ENCODE measurements at regions not wholly inside any gene's neighbourhood (a gene's known extent, or its start where the extent isn't known, plus 50 kb on each side); places are given as distances from the start of the nearest gene placed in this dataset.
"Not testable (repeated sequence)": the region's sequence is repeated elsewhere in the genome, so short reads cannot be mapped to it uniquely, and the experiment has no call there.

DNA sequence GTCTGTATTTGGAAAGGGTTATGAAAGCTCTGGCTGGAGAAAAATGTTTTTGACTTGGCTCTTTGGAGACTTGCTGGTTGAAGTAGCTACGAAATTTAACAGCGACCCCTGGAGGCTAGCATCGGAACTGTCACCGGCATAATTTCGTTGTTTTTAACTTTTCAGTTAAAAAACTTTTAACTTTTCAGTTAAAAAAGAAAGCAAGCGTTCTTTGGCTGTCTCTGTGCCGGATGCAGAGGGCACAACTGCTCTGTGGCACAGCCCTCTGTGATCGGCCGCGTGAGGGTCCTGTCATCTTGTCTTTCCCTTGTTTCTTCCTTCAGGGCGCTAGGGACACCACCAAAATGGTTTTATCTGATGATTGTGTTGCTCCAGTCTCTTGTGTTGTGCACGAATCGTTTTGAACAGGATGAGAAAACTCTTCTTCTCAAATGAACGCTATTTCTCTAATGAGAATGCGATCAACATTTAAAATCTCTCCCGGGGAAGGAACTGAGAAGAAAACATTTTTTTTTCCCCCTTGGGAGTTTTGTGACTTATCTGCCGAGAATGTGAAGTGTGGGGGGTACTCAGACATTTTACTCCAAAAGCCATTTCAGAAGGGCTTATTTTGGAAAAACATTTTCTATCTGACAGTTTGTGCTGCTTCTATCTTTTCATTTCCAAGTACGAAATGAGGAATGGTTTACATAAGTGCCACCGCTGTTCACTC is 57.1 kb downstream of the ADCYAP1 start:
- peak; percentile 30 for DNase-seq (ENCODE audit: low spot score)

DNA sequence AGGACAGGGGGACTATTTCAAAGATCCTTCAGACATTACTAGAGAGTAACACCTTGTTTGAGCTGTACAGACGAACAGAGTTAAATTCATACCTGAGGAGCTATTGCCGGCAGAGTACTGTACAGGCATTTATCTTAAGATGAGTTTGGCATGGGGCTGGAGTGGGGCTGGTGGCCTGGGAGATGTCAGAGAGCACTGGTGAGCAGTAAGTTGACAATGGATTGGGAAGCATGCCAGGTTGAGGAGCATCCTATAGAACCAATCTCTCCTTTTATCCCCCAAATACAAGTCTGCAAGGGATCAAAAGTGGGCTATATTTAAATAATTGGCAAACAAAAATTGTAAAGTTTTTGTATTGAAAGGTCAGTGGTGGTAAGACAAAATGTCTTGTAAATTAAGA is 58.6 kb downstream of the ADCYAP1 start:
- no peak for DNase-seq (ENCODE audit: low spot score)

DNA sequence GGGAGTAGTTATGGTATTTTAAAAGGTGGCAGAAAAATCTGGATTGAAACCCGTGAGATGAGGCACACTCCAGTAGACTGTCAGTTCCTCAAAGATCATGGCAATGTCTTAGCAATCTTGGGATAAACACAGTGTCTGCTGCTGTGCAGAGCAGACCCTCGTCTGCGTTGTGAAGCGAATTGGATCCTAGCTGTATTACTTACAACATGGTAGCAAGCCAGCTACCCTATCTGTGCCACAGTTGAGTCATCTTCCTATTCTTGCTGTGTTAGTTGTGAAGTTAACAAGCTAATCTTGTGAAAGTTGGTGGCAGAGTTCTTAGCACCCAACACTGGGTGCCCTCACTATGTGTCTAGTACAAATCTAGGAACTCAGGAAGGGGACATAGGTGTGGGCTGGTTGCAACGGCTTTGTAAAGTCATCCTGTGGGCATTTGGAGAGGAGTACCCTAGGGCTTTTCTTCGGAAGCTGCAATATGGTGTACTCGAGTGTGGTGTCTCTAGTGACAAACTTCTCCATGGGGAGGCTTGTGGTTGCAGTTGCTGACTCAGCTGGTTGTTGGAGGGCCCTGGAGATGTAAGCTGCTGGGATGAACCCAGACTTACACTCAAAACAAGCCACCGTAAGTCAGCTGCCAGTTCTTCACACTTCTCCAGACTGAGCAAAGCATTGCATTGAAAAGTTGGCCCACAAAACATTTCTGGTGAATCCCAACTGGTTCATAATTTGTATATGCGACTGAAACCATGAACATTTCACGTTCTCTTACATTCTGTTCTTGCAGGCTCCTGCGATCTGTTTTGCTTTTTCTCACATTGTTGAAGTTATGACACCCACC is 61.5 kb downstream of the ADCYAP1 start:
- DNase-seq (ENCODE audit: low spot score), result no peak

DNA sequence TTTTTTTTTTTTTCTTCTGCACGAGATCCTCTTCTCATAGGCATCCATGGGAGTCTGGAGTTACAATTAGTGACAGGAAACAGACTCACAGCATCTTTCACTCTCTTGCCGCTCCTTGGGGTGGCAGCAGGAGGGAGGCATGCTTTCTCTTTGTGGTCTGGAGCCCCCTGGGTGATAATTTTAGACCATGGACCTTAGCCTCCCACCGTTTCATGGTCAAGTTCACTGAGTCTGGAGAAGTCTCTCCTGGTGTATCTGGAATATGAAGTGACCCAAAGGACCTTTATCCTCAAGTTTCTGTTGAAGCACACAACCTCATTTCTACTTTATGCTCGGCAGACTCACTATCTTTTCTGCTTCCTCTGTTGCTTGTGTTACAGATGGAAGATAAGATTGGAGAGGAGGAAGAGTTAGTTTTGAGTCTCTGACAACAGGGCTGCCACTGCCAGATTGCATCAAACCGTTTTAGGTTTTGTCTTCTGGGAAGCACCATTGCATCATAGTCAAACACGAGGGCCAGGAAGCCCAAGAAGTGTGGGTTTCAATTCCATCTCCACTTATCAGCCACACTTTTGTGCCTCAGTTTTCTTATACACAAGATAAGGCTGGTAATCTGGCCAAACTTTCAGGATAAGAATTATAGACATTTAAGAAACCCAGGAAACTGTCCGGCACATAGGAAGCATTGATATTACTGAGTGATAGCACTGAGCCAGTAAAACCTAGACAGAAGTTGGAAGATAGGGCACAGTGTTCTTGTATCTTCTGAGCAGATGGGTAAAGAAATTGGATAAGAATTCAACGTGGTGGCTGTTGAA is 62.3 kb downstream of the ADCYAP1 start:
- no peak for DNase-seq (ENCODE audit: low spot score)

DNA sequence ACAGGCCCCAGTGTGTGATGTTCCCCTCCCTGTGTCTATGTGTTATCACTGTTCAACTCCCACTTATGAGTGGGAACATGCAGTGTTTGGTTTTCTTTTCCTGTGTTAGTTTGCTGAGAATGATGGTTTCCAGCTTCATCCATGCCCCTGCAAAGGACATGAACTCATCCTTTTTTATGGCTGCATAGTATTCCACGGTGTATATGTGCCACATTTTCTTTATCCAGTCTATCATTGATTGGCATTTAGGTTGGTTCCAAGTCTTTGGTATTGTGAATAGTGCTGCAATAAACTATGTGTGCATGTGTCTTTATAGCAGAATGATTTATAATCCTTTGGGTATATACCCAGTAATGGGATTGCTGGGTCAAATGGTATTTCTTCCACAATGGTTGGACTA is 64.2 kb downstream of the ADCYAP1 start:
- DNase-seq (ENCODE audit: low spot score), result not testable (repeated sequence)

DNA sequence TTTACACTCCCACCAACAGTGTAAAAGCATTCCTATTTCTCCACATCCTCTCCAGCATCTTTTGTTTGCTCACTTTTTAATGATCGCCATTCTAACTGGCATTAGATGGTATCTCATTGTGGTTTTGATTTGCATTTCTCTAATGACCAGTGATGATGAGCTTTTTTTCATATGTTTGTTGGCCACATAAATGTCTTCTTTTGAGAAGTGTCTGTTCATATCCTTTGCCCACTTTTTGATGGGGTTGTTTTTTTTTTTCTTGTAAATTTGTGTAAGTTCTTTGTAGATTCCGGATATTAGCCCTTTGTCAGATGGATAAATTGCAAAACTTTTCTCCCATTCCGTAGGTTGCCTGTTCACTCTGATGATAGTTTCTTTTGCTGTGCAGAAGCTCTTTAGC is 64.6 kb downstream of the ADCYAP1 start:
- DNase-seq (ENCODE audit: low spot score), result not testable (repeated sequence)

DNA sequence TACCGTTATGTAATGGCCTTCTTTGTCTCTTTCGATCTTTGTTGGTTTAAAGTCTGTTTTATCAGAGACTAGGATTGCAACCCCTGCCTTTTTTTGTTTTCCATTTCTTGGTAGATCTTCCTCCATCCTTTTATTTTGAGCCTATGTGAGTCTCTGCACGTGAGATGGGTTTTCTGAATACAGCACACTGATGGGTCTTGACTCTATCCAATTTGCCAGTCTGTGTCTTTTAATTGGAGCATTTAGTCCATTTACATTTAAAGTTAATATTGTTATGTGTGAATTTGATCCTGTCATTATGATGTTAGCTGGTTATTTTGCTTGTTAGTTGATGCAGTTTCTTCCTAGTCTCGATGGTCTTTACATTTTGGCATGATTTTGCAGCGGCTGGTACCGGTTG is 69.9 kb downstream of the ADCYAP1 start:
- DNase-seq (ENCODE audit: low spot score), result not testable (repeated sequence)

DNA sequence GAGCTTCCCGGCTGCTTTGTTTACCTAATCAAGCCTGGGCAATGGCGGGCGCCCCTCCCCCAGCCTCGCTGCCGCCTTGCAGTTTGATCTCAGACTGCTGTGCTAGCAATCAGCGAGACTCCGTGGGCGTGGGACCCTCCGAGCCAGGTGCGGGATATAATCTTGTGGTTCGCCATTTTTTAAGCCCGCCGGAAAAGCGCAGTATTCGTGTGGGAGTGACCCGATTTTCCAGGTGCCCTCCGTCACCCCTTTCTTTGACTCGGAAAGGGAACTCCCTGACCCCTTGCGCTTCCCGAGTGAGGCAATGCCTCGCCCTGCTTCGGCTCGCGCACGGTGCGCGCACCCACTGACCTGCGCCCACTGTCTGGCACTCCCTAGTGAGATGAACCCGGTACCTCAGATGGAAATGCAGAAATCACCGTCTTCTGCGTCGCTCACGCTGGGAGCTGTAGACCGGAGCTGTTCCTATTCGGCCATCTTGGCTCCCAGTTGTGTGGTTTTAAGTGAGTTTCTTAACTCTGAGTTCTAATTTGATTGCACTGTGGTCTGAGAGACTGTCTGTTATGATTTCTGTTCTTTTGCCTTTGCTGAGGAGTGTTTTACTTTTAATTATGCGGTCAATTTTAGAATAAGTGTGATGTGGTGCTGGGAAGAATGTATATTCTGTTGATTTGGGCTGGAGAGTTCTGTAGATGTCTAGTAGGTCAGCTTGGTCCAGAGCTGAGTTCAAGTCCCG is 71.9 kb downstream of the ADCYAP1 start:
- DNase-seq (ENCODE audit: low spot score), result not testable (repeated sequence)

DNA sequence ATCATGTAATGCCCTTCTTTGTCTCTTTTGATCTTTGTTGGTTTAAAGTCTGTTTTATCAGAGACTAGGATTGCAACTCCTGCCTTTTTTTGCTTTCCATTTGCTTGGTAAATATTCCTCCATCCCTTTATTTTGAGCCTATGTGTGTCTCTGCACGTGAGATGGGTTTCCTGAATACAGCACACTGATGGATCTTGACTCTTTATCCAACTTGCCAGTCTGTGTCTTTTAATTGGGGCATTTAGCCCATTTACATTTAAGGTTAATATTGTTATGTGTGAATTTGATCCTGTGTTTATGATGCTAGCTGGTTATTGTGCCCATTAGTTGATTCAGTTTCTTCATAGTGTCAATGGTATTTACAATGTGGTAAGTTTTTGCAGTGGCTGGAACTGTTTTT is 72.7 kb downstream of the ADCYAP1 start:
- not testable (repeated sequence) for DNase-seq (ENCODE audit: low spot score)

DNA sequence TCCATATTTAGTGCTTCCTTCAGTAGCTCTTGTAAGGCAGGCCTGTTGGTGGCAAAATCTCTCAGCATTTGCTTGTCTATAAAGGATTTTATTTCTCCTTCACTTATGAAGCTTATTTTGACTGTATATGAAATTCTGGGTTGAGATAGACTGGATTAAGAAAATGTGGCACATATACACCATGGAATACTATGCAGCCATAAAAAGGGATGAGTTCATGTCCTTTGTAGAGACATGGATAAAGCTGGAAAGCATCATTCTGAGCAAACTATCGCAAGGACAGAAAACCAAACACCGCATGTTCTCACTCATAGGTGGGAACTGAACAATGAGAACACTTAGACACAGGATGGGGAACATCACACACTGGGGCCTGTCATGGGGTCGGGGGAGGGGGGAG is 73.1 kb downstream of the ADCYAP1 start:
- DNase-seq (ENCODE audit: low spot score), result not testable (repeated sequence)

DNA sequence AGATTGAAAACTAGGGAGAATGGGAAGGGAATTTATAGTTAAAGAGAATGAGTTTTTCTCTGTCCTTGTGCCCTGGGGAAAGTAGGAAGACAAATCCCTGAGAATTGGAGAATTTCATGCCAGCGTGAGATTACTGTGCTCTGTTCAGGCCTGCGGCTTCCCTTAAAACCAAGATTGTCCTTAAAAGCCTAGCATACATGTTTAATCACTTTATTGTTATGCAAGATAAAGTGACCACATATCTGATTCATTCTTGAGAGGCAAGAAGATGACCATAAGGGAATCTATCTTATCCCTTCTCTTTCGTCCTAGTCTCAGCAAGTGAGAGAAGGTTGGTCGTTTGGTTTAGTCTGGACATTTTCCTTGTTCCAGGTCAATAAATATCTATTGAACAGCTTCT is 75.9 kb downstream of the ADCYAP1 start:
- no peak for DNase-seq (ENCODE audit: low spot score)

DNA sequence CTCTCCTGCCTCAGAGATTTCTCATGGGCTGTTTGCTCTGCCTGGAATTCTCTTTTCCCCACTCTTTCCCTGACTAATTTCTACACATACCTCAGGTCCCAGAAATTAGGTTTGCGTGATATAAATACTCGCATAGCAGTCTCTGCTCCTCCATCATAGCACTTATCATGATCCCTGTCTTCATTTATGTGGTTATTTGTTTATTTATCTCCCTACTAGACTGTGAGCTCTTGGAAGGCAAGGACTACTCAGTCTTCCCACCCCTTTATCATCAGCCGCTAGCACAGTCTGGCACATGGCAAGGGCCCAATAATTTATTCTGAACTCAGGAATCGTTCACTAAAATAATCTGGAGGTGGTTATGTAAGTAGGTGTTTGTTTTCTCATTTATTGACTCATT is 79.3 kb downstream of the ADCYAP1 start:
- DNase-seq (ENCODE audit: low spot score), result no peak

DNA sequence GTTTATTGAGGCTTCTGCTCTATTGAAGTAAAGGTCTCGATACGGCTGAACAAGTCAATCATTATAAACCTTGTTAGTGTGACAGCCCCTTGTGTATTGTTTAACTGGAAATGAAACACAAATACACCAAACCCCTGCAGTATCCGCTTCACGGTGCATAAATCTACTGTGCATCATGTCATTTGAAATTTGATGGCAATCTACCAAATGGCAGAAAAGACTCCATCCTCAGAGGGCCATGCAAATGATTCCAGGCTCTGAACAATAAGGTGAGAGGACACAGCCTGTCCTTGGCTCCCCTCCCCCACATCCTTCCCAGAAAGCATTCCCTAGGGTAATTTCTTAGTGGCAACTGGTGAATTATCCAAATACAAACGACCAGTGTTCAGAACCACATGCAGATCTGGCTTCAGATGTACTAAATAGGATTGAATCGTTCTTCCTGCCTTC is 80.6 kb downstream of the ADCYAP1 start:
- no peak for DNase-seq (ENCODE audit: low spot score)

DNA sequence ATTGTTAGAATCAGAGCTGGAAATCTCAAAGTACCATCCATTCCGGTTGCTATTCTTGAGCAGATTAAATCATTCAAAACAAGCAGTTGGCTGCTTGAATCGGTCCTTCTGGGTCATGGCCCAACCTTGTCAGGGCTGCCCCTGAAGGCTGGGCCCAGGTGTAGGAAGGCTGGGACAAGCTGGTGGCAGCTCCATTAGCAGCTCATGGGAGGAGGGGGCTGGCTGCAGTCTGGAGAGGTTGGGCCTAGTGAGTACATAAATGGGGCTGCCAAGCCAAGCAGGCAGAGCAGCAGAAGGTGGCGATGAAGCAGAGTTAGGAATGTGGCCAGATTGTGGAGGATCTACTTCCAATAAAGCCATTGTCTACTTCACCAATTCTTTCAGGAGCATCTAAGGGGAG is 81.4 kb downstream of the ADCYAP1 start:
- no peak for DNase-seq (ENCODE audit: low spot score)

DNA sequence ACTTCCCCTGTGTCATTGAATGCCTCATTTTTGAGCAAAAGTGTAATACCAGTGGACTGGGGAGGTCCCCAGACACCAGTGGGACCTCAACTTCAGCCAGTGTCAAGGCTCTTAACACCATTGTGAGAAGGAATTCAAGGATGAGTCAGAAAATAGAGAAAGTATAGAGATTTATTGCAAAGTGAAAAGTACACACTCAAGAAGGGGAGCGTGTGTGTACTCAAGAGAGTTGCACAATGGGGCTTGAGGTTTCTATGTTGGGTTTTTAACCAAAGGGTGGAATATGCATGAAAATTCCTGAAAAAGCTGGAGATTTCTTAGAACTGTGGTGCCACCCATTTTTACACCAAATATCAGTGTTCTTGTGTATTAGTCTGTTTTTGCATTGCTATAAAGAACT is 81.9 kb downstream of the ADCYAP1 start:
- no peak for DNase-seq (ENCODE audit: low spot score)

DNA sequence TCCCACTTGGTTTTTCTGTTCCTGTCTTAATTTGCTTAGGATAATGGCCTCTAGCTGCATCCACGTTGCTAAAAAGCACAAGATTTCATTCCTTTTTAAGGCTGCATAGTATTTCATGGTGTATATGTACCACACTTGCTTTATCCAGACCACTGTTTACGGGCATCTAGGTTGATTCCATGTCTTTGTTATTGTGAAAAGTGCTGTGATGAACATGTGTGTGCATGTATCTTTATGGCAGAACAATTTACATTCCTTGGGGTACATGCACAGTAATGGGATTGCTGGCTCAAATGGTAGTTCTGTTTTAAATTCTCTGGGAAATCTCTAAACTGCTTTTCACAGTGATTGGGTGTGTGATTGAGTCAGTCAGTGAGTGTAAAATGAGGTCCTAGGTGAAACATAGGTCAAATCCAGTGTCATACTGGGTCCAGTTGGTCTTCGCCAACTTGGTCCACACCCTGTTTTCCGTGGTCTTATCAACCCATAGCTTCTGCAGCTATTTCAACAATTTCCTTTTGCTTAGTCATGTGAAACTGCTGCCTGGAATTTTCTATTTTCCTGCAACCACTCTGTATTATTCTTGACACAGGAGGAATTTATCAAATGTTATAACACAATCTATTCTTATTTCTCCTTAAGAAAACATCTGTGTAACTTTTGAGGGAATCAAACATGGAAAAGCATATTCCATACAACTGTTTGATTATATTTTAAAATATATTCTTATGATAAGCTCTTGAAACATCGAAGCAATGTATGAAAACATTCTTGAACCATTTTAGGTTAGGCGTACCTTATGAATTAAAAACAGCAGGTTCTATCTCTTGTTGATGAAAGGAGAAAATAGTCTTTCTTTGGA is 82.9 kb downstream of the ADCYAP1 start:
- DNase-seq (ENCODE audit: low spot score), result no peak

DNA sequence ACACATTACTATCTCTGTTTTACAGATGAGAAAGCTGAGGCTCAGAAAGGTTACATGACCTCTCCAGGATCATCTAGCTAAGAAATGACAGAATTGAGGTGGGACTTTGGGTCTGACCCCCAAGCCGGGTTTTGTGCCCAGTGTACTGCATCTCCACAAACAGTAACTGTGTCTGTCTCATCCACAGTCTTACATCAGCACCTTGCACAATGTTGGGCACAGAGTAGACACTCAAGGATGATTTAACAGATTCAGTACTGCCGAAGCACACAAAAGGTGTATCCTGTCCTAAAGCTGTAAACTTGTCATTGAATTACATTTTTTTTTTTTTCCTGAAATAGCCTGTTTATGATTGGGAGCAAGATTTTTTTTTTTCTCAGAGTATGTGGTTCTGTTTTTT is 84.8 kb downstream of the ADCYAP1 start:
- no peak for DNase-seq (ENCODE audit: low spot score)

DNA sequence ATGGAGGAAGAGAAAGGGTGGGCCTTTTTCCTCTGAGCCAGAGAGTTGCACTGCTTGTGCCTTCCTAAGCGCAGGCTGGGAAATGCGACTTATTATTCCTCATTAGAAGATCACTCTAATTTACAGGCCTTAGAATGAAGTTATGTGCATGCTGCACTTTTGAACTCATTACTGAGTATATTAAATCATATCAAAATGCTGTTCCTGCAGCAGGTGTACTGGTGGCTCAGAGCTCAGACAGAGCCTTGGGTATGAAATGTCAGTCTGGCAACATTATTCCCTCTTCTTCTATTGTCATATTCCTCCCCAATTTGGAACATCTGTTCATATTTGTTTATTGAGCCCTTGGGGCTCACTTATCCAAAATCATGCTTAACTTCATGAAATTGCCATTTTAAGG is 85.5 kb downstream of the ADCYAP1 start:
- no peak for DNase-seq (ENCODE audit: low spot score)

DNA sequence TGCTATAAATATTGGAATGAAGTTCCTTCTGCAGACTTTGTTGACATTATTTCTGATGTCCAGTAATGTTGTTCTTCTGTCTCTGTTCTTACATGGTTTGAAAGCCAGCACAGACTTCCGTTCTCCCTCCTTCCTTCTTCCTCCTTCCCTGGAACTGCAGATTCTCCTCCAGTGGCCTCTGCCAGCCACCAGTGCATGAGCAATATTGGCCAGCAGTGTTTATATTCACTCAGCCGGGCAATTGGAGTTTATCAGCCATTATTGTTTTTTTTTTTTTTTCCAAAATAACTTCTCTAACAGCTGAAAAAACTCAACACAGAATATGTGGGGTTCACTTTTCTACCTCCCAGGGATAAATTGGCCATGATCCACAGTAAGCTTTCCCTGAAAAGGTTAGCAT is 86.8 kb downstream of the ADCYAP1 start:
- DNase-seq (ENCODE audit: low spot score), result no peak

DNA sequence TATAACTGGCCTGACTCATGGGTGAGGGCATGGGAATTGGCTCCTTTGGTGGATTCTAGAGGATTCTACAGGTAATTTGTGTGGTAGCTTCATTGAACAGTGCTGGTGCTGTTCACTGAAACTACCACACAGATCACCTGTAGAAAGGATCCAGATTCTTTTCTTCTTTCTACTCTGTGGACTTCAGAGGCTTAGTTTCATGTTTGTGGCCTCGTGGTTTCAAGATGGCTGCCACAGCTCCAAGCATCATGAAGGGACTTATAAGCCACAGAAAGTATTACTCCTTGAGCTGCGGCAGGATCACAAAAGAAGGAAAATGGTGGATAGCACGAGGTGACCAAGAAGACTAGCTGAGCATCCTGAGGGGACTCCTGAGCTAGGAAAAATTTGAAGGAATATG is 88.9 kb downstream of the ADCYAP1 start:
- no peak for DNase-seq (ENCODE audit: low spot score)

DNA sequence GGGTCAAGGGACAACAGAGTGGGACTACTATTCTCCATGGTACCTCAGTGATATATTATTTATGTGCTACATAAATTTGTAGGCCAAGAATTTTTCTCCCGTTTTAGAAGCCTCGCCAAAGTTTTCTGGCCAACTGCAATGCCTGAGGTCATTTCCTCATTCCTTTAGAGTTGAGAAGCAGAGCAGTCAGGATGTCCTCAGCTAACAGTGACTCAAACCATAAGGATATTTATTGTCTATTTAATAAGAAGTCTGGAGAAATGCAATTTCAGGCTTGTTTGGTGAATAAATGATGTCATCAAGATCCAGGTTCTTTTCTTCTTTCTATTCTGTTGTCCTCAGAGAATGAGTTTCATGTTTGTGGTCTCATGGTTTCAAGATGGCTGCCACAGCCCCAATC is 91.0 kb downstream of the ADCYAP1 start:
- DNase-seq (ENCODE audit: low spot score), result no peak

All from hematopoietic multipotent progenitor cell treated with erythropoietin and hydrocortisone succinate and interleukin-3 and kit ligand, for 17 days (in vitro differentiated cells).